DMS 273 (cell line): ENCODE measurements at regions not wholly inside any gene's neighbourhood (a gene's known extent, or its start where the extent isn't known, plus 50 kb on each side); places are given as distances from the start of the nearest gene placed in this dataset.

Source experiments
- DNase-seq: peaks from one replicate; lab custom pipeline; 2025; ENCODE audit not compliant: unreplicated experiment; lab: John Stamatoyannopoulos, UW

- DNase-seq = no peak
Measured at GRCh38 chr1:223486932-223487886, 94.0 kb downstream of the CCDC185 start.

- no peak for DNase-seq
Measured at GRCh38 chr1:223487887-223488259, 94.7 kb downstream of the CCDC185 start.

- DNase-seq = no peak
Measured at GRCh38 chr1:223489439-223489838, 96.2 kb downstream of the CCDC185 start.

- no peak for DNase-seq
Measured at GRCh38 chr1:223490256-223490655, 97.0 kb downstream of the CCDC185 start.
